Stimulated activated CD8-positive, alpha-beta memory T cell treated with anti-CD3 and anti-CD28 coated beads, Interleukin-12 subunit alpha, Interleukin-12 subunit beta, amount 100 ng/mL, for 1 hour (primary cell): ENCODE measurements at regions not wholly inside any gene's neighbourhood (a gene's known extent, or its start where the extent isn't known, plus 50 kb on each side); places are given as distances from the start of the nearest gene placed in this dataset.
"Not testable (repeated sequence)": the region's sequence is repeated elsewhere in the genome, so short reads cannot be mapped to it uniquely, and the experiment has no call there.

ENCODE experiments used
- DNase-seq: peaks from one replicate; pipeline ENCODE4 v3.0.0-alpha.2; 2020; ENCODE audit warnings: low read depth

DNA sequence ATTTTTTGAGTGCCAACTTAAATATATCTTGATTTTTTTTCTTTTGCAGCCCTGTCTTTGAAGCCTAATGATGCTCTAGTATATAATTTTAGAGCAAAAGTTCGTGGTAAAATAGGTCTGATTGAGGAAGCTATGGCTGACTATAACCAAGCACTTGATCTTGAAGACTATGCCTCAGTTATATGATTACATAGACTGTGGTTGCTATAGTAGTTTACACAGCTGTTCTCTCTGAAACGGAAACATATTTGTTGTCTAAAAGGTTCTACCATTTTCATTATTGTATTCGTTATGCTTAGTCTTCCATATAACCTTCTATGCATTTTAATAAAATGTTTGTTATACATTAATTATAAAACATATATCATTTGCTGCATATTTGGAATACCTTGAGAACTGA lies 246.7 kb downstream of the TTC6 start:
- no peak for DNase-seq

DNA sequence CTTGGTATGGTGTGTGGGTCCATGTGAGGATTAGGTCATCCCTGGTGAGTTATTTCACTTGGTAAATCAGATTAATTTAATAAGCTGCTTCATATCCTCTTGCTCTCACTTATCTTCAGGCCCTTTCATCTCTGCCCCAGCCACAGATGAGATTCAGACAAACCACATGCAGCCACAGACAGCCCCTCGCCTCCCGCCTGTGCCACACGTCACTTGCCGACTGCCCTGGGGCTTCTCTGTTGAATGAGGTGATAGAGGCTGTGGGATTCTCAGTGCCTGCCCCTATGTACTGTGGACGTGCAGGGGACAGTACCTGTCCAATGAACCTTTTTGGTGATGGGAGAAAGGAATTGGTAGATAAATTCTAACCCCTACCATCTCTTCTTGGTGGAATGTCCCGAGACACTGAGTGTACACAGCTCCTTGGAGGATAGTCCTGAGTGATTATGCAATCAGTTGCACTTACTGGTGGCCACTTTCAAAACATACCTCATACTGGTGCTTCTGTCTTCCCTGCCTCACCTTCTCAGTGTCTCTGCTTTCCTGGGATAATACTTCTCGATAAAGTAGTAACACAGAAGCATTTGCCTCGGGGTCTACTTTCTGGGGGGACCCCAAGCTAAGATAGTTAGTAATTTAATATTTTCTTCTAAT lies 248.7 kb downstream of the TTC6 start:
- no peak for DNase-seq

DNA sequence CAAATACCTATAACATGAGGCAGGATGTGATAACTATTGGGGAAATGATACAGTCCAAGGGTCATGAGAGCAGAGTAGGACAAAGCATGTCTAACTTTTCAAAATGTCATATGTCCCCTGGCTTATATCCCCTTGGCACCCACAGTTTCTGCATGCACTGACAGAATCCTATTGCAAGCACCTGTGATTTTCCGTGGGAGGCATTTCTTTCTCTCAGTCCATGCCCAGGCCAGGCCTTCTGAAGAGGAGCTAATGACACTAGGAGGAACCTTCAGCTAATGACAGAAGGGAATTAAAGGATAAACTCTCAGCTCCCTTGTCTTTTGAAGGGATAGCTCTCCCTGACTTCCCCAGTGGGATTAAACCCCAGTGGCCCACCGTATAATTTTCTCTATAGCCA lies 249.2 kb downstream of the TTC6 start:
- DNase-seq = no peak

DNA sequence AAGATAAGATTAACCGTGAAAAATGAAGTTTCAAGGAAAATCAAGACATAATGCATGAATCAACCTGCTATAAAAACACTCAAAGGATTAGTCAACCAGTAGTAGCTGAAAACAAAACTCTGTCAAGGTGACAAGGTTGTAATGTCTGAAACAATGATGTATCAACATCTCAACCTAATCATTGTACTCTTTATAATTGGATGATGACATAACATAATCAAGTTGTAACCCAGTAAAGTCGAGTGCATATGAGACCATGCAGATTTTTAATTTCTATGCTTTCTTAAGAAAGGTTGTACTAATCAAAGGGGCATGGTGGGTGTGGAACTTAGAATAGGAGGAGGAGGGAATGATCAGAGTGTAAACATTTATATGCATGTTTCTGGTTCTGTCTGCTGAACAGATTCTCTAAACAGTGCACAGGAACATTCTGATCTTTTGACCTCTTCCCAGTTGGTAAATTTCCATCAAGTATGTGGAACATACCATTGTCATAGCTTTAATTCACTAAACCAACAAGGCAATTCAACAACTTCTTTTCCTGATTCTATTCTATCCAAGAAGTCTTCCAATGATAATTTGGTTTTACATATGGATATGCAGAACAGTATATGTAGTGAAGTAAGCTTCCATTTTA lies 253.7 kb downstream of the TTC6 start:
- no peak for DNase-seq

DNA sequence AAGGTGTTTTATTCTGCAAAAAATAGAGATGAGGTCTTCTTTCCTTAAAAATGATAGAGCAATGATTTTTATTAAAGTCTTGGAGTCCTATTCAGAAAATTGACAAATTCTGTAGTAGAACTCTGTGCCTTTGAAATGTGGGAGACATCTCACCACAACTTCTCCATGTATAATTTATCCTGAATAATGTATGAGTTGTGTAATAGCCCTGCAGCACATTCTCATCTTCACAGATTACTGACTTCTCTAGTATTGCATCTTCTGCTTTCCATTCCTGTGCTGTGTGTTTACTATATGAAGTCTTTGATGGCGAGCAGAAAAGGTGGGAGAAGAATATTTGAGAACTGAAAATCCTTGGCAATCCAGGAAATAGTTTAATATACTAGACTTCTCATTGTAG lies 255.6 kb downstream of the TTC6 start:
- DNase-seq = no peak

DNA sequence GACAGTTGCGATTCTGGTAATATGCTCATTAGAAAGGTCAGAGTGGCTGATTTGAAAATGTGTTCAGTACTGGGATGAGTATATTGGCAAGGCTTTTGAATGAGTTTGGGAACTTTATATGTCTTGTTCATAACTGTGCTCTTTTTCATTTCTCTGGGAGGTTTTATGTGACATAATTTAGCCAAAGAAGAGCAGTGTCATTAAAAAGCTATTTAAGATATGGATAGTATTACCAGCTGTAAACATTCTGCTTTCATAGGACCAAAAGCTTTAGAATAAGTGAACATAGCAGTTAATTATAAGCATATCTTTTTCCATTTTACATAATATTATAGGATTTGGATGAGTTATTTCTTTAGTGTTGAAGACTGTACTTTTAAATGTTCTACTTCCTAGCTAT lies 260.4 kb downstream of the TTC6 start:
- no peak for DNase-seq

DNA sequence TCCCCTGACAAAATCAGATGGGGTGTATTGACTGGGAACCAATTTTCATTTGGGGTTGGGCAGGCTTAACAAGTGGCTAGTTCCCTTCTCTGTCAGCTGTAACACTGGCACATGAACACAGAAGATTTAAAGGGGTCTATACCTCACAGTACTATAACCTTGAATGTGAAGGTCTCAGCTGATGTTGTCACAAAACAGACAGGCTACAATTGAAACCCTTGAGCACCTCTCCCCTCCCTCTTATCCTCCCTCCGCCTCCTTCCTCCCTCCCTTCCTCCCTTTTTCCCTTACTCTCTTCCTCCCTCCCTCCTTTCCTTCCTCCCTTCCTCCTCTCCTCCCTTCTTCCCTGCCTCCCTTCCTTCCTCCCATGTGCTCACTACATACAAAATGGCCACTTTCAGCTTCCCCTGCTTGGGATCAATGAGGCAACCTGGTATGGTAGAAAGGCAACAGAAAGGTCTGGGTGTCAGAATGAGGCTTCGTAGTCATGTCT lies 262.4 kb downstream of the TTC6 start:
- DNase-seq = no peak

DNA sequence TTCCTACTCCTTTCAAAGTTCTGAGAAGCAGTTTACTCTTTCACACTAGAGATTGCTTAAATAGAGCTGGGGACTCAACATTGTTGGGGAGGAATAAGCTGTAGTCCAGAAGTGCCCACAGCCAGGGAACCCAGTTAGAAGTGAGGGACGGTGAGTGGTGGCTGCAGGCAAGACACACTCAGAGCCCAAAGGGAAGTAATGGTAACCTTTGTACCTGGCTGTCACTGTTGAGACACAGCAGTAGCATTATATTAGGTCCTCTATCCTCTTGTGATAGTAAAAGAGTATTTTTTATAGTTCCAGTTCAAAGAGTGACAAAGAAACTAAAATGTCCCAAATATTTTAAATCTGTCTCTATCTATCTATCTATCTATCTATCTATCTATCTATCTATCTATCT lies 263.3 kb downstream of the TTC6 start:
- no peak for DNase-seq

DNA sequence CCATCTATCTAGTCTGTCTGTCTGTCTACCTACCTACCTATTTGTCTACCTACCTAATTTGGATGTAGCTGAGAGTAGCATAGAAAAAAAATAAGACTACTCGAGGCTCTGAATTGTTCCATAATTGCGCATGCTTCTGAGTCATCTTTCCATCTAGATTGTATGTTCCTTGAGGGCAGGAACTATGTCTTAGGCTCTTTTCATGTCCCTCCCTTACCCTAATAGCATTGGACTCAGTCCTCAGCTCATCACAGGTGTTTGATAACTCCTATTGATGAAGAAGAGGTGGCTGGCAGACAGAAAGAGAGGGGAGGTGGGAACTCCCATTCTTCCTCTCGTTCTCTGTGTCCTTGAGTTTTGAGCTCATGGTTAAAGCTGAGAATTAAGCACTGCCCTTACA lies 263.7 kb downstream of the TTC6 start:
- DNase-seq = no peak

DNA sequence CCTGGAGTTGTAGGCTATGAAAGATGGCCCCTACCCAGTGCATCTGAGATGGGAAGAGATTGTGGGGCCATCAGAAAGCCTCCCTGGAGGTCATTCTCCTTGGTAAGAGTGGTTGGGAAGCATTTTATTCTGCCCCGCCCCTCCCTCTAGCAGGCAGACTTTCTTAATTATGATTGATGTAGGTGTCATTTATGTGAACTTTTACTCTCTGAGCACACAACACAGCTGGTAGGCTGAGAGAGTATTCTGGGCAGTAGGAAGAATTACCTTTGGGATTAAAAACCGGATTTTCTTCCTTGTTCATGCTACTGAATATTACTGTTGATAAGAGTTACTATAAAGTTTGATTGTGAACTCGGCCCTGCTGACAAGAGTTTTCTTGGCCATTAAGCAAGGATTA lies 266.8 kb downstream of the TTC6 start:
- no peak for DNase-seq

DNA sequence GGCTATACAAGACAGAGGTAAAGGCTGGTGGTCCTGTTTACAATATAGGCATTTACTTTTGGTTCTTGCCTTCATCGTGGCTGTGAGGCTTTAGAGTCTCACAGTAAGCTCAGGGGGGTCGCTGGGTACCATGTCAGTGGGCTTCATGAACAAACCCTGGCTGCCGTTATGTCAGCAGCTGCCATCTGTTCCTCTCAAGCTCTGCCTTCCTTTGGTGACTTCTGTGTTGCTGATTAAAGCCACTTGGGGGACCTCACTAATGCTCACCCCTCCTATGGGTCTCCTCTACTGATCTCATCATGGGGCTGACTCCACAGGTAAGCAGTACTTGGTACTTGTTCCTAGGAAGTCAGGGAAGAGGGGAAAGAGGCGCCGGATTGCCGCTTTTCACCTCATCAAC lies 268.7 kb downstream of the TTC6 start:
- no peak for DNase-seq

DNA sequence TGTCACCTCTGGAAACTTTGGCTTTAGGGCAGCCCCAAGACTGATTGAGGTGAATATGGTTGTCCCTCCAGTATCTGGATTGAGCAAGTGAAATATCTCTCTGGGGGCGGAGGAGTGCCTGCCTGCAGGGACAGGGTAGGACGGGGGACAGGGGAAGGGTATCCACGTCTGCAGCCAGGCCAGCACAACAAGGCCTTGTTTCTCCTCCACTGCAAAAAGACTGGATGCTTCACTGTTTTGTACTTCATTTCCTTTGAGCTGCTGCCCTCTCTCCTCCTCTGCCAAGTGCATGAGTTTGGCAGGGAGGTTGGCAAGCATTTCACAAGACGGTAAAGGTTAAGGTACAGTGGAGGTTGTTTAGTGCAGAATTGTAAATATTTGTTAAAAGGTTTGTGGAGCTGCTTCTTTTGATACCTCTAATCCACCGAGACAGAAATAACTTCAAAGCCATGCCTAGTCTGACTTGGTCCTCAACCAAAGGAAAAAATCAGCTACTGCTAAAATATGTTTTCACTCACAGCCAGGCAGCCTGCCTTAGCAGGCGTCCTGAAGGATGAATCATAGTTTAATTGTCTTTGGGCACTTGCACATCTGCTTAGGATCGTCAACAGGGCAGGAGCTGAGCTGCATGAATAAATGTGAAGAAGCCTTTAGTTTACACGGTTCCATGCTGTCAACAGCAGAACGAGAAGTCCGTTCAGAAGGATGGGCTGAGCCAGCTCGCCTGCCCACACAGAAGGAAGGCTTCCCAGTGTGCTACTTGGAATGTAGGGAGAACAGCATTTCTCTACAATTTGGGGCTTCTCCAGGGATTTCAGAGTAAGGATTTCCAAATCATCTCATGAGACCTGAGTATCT lies 269.7 kb downstream of the TTC6 start:
- no peak for DNase-seq

DNA sequence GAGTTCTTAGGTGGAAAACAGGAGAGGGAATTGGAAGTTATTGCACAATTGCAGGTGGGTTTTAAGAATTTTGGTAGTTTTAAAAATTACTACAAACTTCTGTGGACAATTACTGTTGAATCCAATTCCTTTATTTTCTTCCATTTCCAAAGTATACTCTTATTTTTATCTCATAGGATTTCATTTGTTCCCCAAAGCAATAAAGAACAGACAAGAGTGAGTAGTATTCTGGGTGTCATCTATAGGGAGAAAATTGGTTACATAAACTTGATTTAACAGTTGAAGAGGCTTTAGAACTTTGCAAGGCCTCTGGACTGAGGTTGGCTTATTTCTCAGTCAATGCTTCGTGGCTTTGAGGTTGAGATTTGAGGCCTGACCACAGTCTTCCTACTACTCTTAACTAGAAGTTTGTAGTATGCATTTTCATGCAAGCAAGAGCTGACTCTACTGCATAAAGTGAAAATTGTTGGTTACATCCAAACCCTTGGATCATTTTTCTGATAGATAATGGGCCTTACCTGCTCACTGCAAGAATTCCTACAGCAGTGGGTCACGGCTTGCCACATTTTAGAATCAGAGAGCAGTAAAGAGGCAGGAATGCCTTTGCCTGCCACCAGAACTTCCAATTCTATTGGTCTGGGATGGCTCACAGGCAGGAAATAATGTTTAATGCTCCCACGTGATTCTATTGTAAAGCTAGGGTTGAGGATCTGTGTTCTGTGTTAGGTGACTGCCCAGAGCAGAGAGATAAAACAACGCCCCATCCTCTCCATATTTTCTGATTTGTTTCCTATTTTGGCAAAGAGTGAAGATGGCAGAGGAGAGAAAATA lies 270.5 kb downstream of the TTC6 start:
- no peak for DNase-seq

DNA sequence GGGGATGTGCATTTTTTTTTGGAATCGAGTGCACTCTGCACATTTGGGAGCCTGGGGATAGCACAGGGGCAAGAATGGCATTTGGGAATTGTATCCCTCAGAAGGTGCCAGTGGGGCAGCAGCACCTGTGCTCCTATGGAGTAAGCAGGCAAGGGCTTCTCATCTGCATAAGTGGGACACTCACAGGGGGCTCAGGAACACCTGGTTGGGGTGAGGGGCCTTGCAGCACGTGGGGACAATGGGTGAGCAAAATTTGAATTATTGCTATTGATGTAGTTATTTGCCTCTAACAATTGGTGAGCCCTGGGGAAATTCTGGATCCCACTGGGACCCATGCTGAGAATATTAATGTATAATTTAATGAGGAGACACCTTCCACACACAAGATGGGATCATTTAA lies 274.2 kb downstream of the TTC6 start:
- no peak for DNase-seq

DNA sequence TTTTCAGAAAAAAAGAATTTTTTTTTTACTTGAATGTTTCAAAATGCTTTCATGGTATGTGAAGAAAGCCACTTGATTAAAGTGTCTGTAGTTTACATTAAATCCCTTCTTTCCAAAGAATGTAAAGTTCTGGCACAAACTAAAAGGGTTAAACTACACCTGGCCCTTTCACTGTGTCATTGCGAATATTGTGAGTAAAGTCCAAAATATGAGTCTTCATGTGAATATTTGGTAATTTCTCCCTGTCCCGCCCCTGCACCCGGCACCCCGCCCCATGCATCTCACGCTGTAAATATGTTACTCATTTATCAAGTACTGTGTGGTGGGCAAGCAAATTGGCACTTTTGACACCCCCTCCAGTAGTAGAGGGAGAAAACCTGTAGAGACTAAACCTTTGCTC lies 274.7 kb downstream of the TTC6 start:
- DNase-seq = no peak

DNA sequence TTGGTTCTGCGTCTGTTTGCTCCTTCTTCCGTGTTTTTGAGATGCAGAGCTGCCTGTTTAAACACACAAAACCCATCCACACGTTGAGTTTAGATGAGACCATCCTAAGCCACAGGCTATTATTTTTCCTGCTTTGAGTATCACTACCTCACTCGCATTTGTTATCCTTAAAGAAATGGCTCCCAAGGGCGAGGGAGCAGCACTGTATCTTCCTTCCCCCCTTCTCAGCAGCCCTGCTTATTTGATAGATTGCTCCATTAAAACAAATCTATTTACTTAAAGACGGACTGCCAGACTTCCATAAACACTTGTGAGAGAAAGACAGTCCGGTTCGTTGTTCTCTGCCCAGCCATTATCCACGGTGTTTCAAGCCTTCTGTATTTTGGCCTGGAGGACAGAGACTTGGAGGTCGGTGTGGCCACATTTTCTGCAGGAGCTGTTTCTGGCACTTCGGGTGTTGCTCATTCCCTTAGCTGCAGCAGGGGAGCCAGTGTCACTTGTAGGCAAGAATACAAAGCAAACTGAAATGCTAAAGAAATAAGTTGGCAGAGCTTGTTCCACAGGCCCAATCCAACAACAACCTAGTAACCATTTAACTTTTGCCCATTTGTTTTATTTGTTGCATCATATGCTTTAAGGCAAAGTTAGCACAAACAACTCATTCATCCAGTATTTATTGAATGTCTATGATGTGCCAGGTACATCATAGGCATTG lies 275.4 kb downstream of the TTC6 start:
- DNase-seq = no peak

DNA sequence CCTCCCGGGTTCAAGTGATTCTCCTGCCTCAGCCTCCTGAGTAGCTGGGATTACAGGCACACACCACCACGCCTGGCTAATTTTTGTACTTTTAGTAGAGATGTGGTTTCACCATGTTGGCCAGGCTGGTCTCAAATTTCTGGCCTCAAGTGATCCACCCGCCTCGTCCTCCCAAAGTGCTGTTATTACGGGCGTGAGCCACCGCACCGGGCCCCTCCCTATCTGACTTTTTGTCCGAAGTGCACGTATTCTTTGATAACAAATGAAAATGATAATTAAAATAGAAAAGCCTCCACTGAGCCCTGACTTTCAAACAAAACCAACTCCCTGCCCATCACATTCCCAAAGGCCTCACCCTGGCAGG lies 278.6 kb downstream of the TTC6 start:
- not testable (repeated sequence) for DNase-seq

DNA sequence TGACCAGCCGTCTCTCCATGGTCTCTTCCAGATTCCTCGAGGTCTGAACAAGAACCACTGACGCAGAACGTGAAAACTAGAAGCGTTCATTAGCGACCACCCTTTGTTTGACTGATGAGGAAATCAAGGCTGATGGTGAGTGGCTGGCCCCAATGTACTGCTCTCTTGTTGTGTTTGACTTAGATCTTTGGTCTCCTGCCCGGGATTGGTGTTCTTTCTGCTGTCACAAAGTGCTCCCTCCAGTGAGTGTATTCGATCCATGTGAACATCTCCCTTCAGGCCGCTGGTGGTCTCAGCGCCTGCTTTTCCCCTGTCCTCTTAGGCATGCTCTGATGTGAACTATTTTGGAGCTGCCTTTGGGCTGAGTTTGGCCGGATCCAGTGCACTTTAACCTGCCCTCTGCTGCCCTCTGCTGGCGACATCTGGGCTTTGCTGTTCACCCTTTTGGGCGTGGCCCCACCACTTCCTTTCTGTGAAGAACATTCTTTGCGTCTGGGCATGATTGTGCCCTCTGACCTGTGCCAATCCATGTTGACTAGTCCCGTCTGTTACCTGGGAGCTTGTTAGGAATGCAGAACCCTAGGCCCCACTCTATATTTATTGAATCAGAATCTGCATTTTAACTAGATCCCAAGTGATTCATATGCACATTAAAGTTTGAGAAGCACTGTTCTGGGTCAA lies 279.1 kb downstream of the TTC6 start:
- DNase-seq = peak; percentile 52

DNA sequence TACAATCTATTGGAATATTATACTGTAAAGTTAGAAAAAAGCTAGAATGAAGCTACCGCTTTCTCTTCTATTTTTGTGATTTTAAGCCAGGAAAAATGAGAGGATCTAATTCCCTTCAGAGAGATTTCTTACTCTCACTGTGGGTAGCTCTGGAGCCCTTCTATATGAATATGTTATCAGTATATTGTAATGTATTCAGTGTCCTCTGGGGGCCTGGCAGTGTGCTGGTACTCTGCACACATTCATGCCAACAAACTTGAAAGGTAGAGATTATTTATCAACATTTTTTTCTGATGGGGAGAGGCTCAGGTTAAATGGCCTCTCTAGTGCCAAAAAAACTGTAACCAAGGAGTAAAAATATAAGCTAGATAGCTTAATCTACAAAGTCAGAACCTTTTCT lies 292.8 kb downstream of the TTC6 start:
- no peak for DNase-seq

DNA sequence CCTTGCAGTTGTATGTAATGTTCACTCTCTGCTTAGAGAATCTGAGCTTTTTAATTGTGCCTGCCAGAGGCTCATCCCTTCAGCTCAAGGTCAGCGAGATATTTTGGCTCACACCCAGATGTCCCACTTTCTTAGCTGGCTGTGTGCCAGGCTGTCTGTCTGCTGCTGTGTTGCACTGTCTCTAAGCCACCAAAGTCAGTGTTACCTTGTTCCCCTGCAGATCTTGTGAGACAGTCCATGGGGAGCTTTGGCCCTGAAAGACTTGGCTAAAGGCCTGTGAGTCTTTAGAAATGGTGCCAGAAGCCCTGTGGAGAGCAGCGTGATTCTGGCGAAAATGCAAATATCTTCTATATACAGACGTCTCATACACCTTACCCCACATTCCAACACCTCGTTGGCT lies 293.7 kb downstream of the TTC6 start:
- DNase-seq = no peak

DNA sequence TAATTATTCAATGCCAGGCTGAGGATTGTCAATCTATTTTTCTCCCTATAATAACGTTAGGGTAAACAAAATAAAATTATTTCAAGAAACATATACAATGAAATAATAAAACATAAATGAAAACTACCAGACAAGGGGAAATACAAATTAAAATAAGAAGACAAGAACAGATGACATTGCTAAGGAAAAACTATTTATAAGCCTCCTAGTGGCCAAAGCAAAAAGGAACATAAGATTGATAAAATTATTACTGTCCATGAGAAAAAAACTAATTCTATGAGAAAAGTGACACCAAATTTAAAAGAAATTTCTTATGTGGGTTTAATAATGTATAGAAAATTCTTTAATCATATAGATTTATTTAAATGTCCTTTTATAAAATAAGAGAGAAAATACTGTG lies 294.7 kb downstream of the TTC6 start:
- DNase-seq = no peak
